ENCODE measurements at regions not wholly inside any gene's neighbourhood (a gene's known extent, or its start where the extent isn't known, plus 50 kb on each side); places are given as distances from the start of the nearest gene placed in this dataset.

DNA sequence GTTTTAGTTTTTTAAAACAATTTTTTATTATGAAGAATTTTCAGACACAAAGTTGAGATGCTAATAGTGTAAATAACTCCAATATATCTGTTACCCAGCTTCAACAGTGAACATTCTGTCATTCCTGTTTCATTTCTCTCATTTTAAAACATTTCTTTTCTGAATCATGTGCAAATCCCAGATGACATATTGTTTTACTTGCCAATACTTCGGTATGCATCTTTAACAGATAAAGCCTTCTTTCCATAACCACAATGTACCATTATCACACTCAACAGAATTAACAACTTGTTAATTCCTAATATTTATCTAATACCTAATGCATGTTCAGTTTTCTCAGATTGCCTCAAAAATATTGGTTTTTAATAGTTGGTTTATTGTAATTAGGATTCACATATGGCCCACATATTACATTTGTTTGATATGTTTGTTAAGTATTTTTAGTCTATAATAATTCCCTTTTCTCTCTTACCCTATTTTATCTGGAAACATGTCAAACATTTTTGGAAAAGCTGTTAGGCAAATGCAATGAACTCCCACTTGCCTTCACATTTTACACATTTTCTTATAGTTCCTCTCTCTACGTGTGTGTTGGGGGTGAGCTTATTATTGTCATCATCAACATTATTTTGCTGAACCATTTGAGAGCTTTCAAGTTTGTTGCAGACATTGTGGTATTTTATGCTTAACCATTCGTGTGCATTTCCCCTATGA, 58.7 kb upstream of the ANKRD55 start:
- no peak for TF ChIP-seq CTCF (IDR thresholded peaks at IDR 0.05)
- TF ChIP-seq POLR2A (IDR thresholded peaks at IDR 0.05), result no peak
- no peak for TF ChIP-seq POLR2AphosphoS5 (IDR thresholded peaks at IDR 0.05)
- TF ChIP-seq EP300 (IDR thresholded peaks at IDR 0.05), result no peak
- Histone ChIP-seq H3K27ac (no peak overlapping the region), H3K4me3 (no peak overlapping the region), H3K4me1 (peaks cover 0 to 9% (median 3%) of the 10 kb centered on the region in 4 donors), H3K9me3 (no peaks in the 10 kb centered on the region), H3K27me3 (no peaks in the 10 kb centered on the region), H3K36me3 (no peaks in the 10 kb centered on the region)
- no peak for DNase-seq
- 79 to 87% (median 85%) methylated on average over 3 of the region's 3 CpGs for WGBS, 5 donors
- intact Hi-C loops (cut with DNase I; ENCODE audit: low total_unique reads), result no loop called here

GRCh38 chr5:56291079-56291643, 58.0 kb upstream of the ANKRD55 start:
- no peak overlapping the region for H3K4me3 ChIP-seq
- intact Hi-C loops (cut with DNase I; ENCODE audit: low total_unique reads), result no loop called here
- H3K36me3 ChIP-seq, result no peaks in the 10 kb centered on the region
- no peak overlapping the region for H3K27ac ChIP-seq
- no peak for DNase-seq
- H3K27me3 ChIP-seq, result no peaks in the 10 kb centered on the region
- whole genome bisulfite sequencing, 5 donors, result 91 to 96% (median 94%) methylated on average over 1 of the region's 1 CpG
- H3K9me3 ChIP-seq, result no peaks in the 10 kb centered on the region
- TF ChIP-seq CTCF (IDR thresholded peaks at IDR 0.05), result no peak
- TF ChIP-seq POLR2AphosphoS5 (IDR thresholded peaks at IDR 0.05), result no peak
- no peak for TF ChIP-seq POLR2A (IDR thresholded peaks at IDR 0.05)
- H3K4me1 ChIP-seq, result peaks cover 0 to 9% (median 3%) of the 10 kb centered on the region in 4 donors

DNA sequence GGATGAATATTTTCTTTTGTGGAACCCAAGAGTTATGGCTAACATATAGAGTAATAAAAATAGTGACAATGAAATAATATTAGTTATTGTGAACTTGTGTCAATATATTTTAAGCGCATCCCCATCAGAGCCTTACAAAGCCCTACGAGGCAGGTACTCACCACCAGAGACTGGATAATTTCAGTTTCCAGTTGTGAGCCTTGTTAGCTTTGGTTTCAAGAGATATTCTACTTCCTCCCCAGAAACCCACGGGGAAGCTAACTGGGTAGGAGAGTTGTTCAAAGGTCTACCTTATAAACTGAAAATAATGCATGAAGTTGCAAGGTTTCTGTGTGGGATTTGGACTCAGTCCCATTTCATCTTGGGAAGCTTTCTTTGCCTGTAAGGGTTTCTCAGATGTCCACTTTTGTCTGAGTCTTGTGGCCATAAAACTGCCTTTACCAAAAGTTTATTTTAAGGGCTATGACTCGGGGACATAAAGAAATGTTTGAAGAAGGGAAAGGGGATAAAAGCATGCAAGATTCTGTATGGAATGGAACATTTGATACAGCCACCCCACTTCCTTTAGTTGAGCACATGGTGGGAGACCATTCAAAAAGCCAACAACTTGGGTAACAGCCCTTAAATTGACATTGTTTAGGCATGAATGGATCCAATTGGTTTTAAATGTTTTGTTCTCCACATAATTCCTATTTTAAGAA, 57.4 kb upstream of the ANKRD55 start:
- Histone ChIP-seq H3K27me3 (no peaks in the 10 kb centered on the region), H3K36me3 (no peaks in the 10 kb centered on the region), H3K27ac (no peak overlapping the region), H3K9me3 (no peaks in the 10 kb centered on the region), H3K4me3 (no peak overlapping the region), H3K4me1 (peaks cover 0 to 9% (median 3%) of the 10 kb centered on the region in 4 donors)
- no peak for DNase-seq
- 80 to 88% (median 84%) methylated on average over 4 of the region's 4 CpGs for WGBS, 5 donors
- intact Hi-C loops (cut with DNase I; ENCODE audit: low total_unique reads), result no loop called here
- TF ChIP-seq EP300 (IDR thresholded peaks at IDR 0.05), result no peak

DNA sequence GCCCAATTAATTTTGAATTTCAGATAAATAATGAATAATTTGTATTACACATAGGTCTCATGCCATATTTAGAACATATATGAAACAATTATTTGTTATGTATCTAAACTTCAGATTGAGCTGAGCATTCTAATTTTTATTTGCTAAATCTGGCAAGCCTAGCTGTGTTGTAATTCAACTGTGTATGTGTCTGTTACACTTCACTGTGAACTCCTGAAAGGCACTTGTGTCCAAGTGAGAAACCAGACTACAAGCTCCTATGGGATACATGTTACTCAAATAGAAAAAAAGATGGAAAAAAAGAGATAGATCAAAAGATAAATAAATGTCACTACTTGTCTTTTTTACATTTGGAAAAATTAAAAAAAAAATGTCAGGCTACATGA, 56.5 kb upstream of the ANKRD55 start:
- intact Hi-C loops (cut with DNase I; ENCODE audit: low total_unique reads), result no loop called here
- Histone ChIP-seq H3K4me3 (no peak overlapping the region), H3K4me1 (peaks cover 0 to 9% (median 3%) of the 10 kb centered on the region in 4 donors), H3K36me3 (no peaks in the 10 kb centered on the region), H3K27me3 (no peaks in the 10 kb centered on the region), H3K9me3 (no peaks in the 10 kb centered on the region), H3K27ac (no peak overlapping the region)
- no peak for DNase-seq
- TF ChIP-seq EP300 (IDR thresholded peaks at IDR 0.05) (no peak), POLR2AphosphoS5 (IDR thresholded peaks at IDR 0.05) (no peak), POLR2A (IDR thresholded peaks at IDR 0.05) (no peak), CTCF (IDR thresholded peaks at IDR 0.05) (no peak)

Measured in stomach (tissue), 8 donors.